ENCODE measurements at regions not wholly inside any gene's neighbourhood (a gene's known extent, or its start where the extent isn't known, plus 50 kb on each side); places are given as distances from the start of the nearest gene placed in this dataset.

DNA sequence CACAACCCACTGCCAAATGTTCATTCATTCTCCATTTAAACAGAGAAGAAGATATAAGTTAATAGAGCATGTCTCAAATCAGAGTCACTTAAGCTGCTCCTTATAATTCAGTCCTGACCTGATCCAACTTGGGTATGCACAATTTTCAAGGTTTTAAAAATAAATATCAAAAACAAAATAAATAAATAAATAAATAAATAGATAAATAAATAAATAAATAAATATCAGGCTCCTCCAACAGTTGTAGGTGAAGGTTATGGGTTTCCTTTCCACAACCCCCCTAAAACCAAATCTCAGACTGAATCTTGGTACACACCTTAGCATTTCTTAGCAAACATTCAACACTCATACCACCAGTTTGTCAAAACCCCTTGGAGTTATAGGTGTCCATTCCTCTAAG lies 204.4 kb downstream of the PARM1 start:
- no peak for TF ChIP-seq EZH2 (IDR thresholded peaks at IDR 0.05; ENCODE audit: insufficient read depth, low read length)
- TF ChIP-seq, protein P1, sequence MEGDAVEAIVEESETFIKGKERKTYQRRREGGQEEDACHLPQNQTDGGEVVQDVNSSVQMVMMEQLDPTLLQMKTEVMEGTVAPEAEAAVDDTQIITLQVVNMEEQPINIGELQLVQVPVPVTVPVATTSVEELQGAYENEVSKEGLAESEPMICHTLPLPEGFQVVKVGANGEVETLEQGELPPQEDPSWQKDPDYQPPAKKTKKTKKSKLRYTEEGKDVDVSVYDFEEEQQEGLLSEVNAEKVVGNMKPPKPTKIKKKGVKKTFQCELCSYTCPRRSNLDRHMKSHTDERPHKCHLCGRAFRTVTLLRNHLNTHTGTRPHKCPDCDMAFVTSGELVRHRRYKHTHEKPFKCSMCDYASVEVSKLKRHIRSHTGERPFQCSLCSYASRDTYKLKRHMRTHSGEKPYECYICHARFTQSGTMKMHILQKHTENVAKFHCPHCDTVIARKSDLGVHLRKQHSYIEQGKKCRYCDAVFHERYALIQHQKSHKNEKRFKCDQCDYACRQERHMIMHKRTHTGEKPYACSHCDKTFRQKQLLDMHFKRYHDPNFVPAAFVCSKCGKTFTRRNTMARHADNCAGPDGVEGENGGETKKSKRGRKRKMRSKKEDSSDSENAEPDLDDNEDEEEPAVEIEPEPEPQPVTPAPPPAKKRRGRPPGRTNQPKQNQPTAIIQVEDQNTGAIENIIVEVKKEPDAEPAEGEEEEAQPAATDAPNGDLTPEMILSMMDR (IDR thresholded peaks at IDR 0.05; ENCODE audit: insufficient read depth, low read depth, low read length): no peak

Data from astrocyte (in vitro differentiated cells and primary cell).